Right renal pelvis (tissue), 4 donors: ENCODE measurements at regions not wholly inside any gene's neighbourhood (a gene's known extent, or its start where the extent isn't known, plus 50 kb on each side); places are given as distances from the start of the nearest gene placed in this dataset.

Experiments used
- DNase-seq, 4 donors: peaks; one replicate each; pipeline ENCODE4 v3.0.0-alpha.2; 2013; ENCODE audit warnings: low read depth in 4 of 4, low spot score in 3 of 4, missing footprints in 1 of 4

GRCh38 chr13:39100996-39101738, 62.9 kb downstream of the NHLRC3 start:
- DNase-seq, result no peak

- DNase-seq, result no peak
Observed at GRCh38 chr13:39102981-39103490, 64.8 kb downstream of the NHLRC3 start.

- DNase-seq, result no peak
Observed at GRCh38 chr13:39105110-39105509, 66.9 kb downstream of the NHLRC3 start.

- no peak for DNase-seq
Observed at GRCh38 chr13:39106216-39107005, 68.2 kb downstream of the NHLRC3 start.

DNA sequence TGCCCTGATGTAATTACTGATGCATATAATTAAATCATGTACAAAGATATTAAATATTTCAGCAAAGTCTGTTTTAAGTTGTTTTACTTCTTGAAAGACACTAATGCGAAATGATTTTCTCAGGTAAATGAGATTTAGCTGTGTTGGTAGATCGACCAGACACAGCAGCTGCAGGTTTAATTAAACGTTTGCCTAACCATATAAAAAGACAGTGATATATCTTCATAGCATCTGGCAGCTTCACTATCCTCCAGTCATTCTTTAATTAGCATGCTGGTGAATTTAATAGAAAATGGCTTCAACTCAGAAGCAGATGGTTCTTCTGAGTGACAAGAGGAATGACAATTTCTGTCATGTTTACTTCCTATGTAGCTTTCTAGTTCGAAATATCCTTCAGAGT, 69.3 kb downstream of the NHLRC3 start:
- DNase-seq, result no peak

- no peak for DNase-seq
Observed at GRCh38 chr13:39108783-39109182, 70.5 kb downstream of the NHLRC3 start.

DNA sequence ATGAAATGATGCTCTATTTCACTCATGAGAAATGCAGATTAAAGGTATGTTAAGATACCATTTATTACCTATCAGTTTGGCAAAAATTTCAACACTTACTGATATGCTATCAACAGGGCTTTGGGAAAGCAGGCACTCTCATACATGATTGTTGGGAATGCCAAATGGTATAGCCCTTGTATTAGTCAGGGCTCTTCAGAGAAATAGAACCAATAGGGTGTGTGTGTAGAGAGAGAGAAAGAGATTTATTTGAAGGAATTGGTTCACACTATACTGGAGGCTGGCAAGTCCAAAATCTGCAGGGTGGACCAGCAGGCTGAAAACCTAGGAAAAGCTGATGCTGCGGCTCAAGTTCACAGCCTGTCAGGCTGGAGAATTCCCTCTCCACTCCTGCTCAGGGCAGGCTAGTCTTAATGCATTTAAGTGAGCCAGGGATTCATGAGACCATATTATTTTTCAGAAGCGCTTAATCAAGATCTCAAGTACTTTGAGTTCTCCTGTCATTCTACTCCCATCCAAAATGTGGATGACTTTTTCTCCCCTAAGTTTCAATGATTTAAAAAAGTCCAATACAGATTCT, 72.4 kb downstream of the NHLRC3 start:
- no peak for DNase-seq

- DNase-seq, result no peak
Observed at GRCh38 chr13:39111145-39111544, 72.9 kb downstream of the NHLRC3 start.

DNA sequence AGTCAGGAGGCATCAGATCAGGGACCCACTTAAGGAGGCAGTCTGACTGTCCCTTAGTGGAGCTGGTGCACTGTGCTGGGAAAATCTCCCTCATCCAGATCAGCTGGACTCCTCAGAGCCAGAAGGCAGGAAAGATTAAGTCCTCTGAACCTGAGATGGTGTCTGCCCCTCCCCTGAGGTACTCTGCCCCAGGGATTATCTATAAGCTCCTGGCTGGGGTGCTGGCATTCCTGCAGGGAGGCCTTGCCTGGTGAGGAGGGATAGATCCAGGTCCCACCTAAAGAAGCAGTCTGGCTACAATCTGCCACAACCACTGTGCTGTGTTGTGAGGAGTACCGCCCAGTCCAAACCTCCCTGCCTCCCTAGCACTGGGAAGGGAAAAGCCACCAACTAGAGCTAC, 81.2 kb downstream of the NHLRC3 start:
- DNase-seq, result no peak

DNA sequence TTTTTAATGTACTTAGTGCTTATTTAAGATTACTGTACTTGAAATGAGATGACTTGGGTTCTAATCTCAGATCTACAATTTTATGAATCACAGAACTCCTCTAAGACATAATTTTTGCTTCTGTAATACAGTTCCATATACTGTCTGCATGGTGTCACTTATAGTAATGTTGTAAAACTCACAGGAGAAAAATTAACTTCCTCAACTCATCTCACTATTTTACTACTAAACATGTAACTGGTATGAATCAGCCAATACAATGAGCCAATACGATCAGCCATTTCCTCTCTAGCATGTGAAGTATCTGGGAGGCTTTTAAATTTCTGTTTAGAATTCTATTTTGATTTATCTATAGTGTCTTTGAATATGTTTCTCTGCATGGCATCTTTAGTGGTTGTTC, 85.3 kb downstream of the NHLRC3 start:
- DNase-seq, result no peak

DNA sequence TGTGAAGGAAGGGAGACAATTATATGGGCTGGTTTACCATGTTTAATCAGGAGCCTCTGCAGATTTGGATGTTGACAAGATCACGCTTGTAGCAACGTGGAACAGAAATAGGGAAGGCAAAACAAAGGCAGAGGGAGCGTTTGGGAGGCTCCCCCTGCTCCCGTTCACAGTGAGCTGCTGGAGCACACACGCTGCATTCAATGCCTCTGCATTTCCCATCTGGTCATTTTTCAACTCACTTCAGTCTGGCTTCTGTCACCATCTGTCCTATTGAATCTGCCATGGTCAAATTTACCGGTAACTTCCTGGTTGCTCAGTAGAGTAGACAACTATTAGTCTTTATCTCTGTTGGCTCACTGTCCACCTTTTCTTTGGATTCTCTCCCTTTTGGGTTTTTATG, 91.0 kb downstream of the NHLRC3 start:
- no peak for DNase-seq

- DNase-seq, result no peak
Observed at GRCh38 chr13:39130301-39130700, 92.0 kb downstream of the NHLRC3 start.

GRCh38 chr13:39132286-39133230, 94.3 kb downstream of the NHLRC3 start:
- no peak for DNase-seq

GRCh38 chr13:39133781-39134180, 95.5 kb downstream of the NHLRC3 start:
- no peak for DNase-seq

GRCh38 chr13:39134574-39134973, 96.3 kb downstream of the NHLRC3 start:
- no peak for DNase-seq

DNA sequence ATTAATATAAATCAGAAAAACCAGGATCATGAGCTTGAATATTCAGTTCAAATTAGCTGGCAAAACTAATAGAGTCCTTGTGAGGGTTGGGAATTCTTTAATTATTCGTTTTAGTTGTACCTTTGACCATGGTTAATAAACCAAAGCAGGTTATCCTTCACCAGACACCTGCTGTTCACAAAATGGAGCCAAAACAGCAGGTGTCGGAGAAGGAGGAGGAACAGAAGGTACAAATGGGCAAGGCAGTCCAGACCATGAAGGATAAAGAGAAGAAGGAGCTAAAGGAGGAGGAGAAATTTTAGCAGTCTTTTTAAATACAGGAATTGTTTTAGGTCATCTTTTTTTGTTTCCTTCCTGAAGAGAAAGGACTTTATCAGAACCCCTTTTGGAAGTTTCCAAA, 106.1 kb downstream of the NHLRC3 start:
- DNase-seq, result no peak

- peak; percentile 25 to 52 (median 38) for DNase-seq
Observed at GRCh38 chr13:39144941-39145533, 106.8 kb downstream of the NHLRC3 start.

DNA sequence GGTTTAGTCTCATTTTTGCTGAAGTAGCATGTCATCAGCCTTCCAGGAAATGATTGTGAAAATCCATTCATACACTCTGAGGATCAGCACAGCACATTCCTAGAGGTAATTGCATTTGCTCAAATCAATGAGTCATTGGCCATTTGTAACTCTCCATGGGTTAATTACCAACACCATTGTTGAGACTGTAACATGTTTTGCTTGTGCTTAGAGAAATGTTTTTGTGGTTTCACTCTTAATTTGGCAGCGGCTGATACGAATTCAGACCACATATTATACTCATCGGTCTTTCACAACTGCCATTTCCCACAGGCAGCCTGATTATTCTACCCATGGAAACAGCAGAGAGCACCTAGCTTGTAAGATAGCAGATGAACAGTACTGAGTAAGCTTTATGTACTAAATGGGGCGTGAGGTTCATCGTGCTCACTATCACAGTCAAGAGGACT, 110.3 kb downstream of the NHLRC3 start:
- DNase-seq, result no peak

DNA sequence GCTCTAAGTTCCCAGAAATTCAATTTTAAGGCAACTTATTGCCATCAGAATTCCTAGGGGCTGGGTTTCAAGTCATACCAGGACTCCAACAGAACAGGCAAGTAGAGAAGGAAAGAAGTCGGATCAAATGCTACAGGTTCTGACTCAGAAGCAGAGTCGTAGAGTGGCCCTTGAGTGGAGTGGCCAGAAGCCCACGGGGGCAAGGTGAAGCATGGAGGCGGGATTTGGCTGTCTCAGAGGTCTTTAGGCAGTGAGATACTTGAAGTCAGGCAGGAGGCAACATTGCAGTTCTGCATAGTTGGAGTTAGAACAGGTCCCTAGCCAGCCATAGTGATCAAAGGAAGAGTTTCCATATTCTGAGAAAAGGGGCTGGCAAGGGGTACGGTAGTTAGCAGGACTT, 111.6 kb downstream of the NHLRC3 start:
- no peak for DNase-seq

DNA sequence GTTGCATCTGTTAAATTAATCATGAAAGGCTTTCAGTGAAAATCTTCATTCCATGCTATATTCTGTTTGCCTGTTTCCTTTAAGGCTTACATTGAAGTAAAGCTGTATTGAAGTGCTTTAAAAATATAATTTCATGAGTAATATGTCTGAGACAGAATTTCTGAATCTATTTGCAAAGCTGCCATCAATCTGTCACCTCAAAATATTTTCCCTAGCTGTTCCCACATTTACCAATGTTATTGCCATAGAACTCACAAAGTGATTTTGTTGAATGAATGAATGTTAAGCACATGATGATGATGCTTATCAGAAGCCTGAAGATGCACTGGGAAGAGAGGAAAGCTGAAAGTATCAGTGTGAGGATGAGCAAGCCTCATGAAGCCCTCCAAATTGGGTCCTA, 115.8 kb downstream of the NHLRC3 start:
- DNase-seq, result no peak
